Activated naive CD4-positive, alpha-beta T cell treated with anti-CD3 and anti-CD28 coated beads for 36 hours (primary cell): ENCODE measurements at regions not wholly inside any gene's neighbourhood (a gene's known extent, or its start where the extent isn't known, plus 50 kb on each side); places are given as distances from the start of the nearest gene placed in this dataset.

Source experiments
- CTCF ChIA-PET: fragments of 350-600 bp; sonication (Branson Sonifier 250); formaldehyde crosslinking; loops from one replicate; lab custom pipeline; 2021; ENCODE audit warnings: antibody characterized with exemption; lab: Charles Lee
- DNase-seq: peaks from one replicate; pipeline ENCODE4 v3.0.0-alpha.2; 2020
- H3K27ac Mint-ChIP-seq: one replicate; pipeline ENCODE4 v1.8.0; 2021; ENCODE audit warnings: mild to moderate bottlenecking, mixed read lengths
- H3K27me3 Mint-ChIP-seq: one replicate; pipeline ENCODE4 v1.8.0; 2021; ENCODE audit warnings: low read depth, mixed read lengths
- H3K36me3 Mint-ChIP-seq: one replicate; pipeline ENCODE4 v1.8.0; 2021; ENCODE audit warnings: low read depth, mixed read lengths
- H3K4me1 Mint-ChIP-seq: one replicate; pipeline ENCODE4 v1.8.0; 2021; ENCODE audit warnings: low read depth, mixed read lengths
- H3K4me3 Mint-ChIP-seq: one replicate; pipeline ENCODE4 v1.8.0; 2021; ENCODE audit warnings: mild to moderate bottlenecking, moderate library complexity, mixed read lengths
- H3K9me3 Mint-ChIP-seq: one replicate; pipeline ENCODE4 v1.8.0; 2021; ENCODE audit warnings: mixed read lengths
- intact Hi-C: fragments of 100-400 bp; cut with micrococcal nuclease; formaldehyde crosslinking; loops from one replicate; pipeline ENCODE4 v1.15.1; 2023

- intact Hi-C loops: no loop called here
- no peak for DNase-seq
- CTCF ChIA-PET: no interaction called here
- no peaks in the 10 kb centered on the region for H3K27me3 Mint-ChIP-seq
- H3K9me3 Mint-ChIP-seq: no peaks in the 10 kb centered on the region
- H3K27ac Mint-ChIP-seq: no peak overlapping the region
- no peaks in the 10 kb centered on the region for H3K36me3 Mint-ChIP-seq
- H3K4me1 Mint-ChIP-seq: no peaks in the 10 kb centered on the region
- no peak overlapping the region for H3K4me3 Mint-ChIP-seq
These were observed 448.1 kb upstream of the SEMA3D start for GRCh38 chr7:85634951-85635350.

GRCh38 chr7:85630904-85631600 is 444.2 kb upstream of the SEMA3D start:
- Mint-ChIP-seq H3K27ac (no peak overlapping the region), H3K4me1 (no peaks in the 10 kb centered on the region)

GRCh38 chr7:85627791-85628586 is 441.1 kb upstream of the SEMA3D start:
- no peaks in the 10 kb centered on the region for H3K27me3 Mint-ChIP-seq
- no peak for DNase-seq
- no peak overlapping the region for H3K4me3 Mint-ChIP-seq
- intact Hi-C loops: no loop called here
- CTCF ChIA-PET: no interaction called here
- H3K27ac Mint-ChIP-seq: no peak overlapping the region
- no peaks in the 10 kb centered on the region for H3K4me1 Mint-ChIP-seq
- H3K36me3 Mint-ChIP-seq: no peaks in the 10 kb centered on the region
- no peaks in the 10 kb centered on the region for H3K9me3 Mint-ChIP-seq

More at GRCh38 chr7:85630904-85631600, 444.2 kb upstream of the SEMA3D start:
- H3K36me3 Mint-ChIP-seq: no peaks in the 10 kb centered on the region
- H3K27me3 Mint-ChIP-seq: no peaks in the 10 kb centered on the region
- no peaks in the 10 kb centered on the region for H3K9me3 Mint-ChIP-seq
- intact Hi-C loops: no loop called here
- CTCF ChIA-PET: no interaction called here
- no peak overlapping the region for H3K4me3 Mint-ChIP-seq
- no peak for DNase-seq

- H3K9me3 Mint-ChIP-seq: peaks cover 4% of the 10 kb centered on the region
- no peaks in the 10 kb centered on the region for H3K4me1 Mint-ChIP-seq
- no peak overlapping the region for H3K27ac Mint-ChIP-seq
- H3K36me3 Mint-ChIP-seq: no peaks in the 10 kb centered on the region
- no peak overlapping the region for H3K4me3 Mint-ChIP-seq
- intact Hi-C loops: no loop called here
- no peak for DNase-seq
- CTCF ChIA-PET: no interaction called here
- H3K27me3 Mint-ChIP-seq: no peaks in the 10 kb centered on the region
These were observed 435.2 kb upstream of the SEMA3D start for GRCh38 chr7:85622059-85622458.

GRCh38 chr7:85620936-85621685 is 434.3 kb upstream of the SEMA3D start:
- CTCF ChIA-PET: no interaction called here
- H3K27ac Mint-ChIP-seq: no peak overlapping the region
- H3K4me3 Mint-ChIP-seq: no peak overlapping the region
- H3K27me3 Mint-ChIP-seq: no peaks in the 10 kb centered on the region
- peaks cover 4% of the 10 kb centered on the region for H3K9me3 Mint-ChIP-seq
- H3K36me3 Mint-ChIP-seq: no peaks in the 10 kb centered on the region
- intact Hi-C loops: no loop called here
- no peak for DNase-seq
- no peaks in the 10 kb centered on the region for H3K4me1 Mint-ChIP-seq

GRCh38 chr7:85619236-85619635 is 432.4 kb upstream of the SEMA3D start:
- no peak overlapping the region for H3K4me3 Mint-ChIP-seq
- no peak for DNase-seq

GRCh38 chr7:85614684-85615083 is 427.8 kb upstream of the SEMA3D start:
- CTCF ChIA-PET: no interaction called here
- H3K27ac Mint-ChIP-seq: no peak overlapping the region

More at GRCh38 chr7:85619236-85619635, 432.4 kb upstream of the SEMA3D start:
- H3K4me1 Mint-ChIP-seq: no peaks in the 10 kb centered on the region
- H3K27me3 Mint-ChIP-seq: no peaks in the 10 kb centered on the region
- CTCF ChIA-PET: no interaction called here
- intact Hi-C loops: no loop called here
- no peaks in the 10 kb centered on the region for H3K36me3 Mint-ChIP-seq
- H3K9me3 Mint-ChIP-seq: peaks cover 4% of the 10 kb centered on the region
- no peak overlapping the region for H3K27ac Mint-ChIP-seq

GRCh38 chr7:85612514-85612913 is 425.7 kb upstream of the SEMA3D start:
- CTCF ChIA-PET: no interaction called here
- H3K9me3 Mint-ChIP-seq: peaks cover 3% of the 10 kb centered on the region
- no peaks in the 10 kb centered on the region for H3K4me1 Mint-ChIP-seq
- no peaks in the 10 kb centered on the region for H3K27me3 Mint-ChIP-seq
- no peak for DNase-seq
- H3K4me3 Mint-ChIP-seq: no peak overlapping the region
- H3K27ac Mint-ChIP-seq: no peak overlapping the region
- H3K36me3 Mint-ChIP-seq: no peaks in the 10 kb centered on the region
- intact Hi-C loops: no loop called here

More at GRCh38 chr7:85614684-85615083, 427.8 kb upstream of the SEMA3D start:
- intact Hi-C loops: no loop called here
- peaks cover 3% of the 10 kb centered on the region for H3K9me3 Mint-ChIP-seq
- H3K36me3 Mint-ChIP-seq: no peaks in the 10 kb centered on the region
- H3K27me3 Mint-ChIP-seq: no peaks in the 10 kb centered on the region
- H3K4me3 Mint-ChIP-seq: no peak overlapping the region
- no peaks in the 10 kb centered on the region for H3K4me1 Mint-ChIP-seq
- no peak for DNase-seq

- intact Hi-C loops: no loop called here
- Mint-ChIP-seq H3K4me3 (no peak overlapping the region), H3K9me3 (no peaks in the 10 kb centered on the region), H3K27ac (no peak overlapping the region), H3K36me3 (no peaks in the 10 kb centered on the region), H3K4me1 (no peaks in the 10 kb centered on the region), H3K27me3 (no peaks in the 10 kb centered on the region)
- no peak for DNase-seq
- CTCF ChIA-PET: no interaction called here
These were observed 421.9 kb upstream of the SEMA3D start for GRCh38 chr7:85608804-85609203.

GRCh38 chr7:85602196-85602595 is 415.3 kb upstream of the SEMA3D start:
- no peaks in the 10 kb centered on the region for H3K27me3 Mint-ChIP-seq
- no peaks in the 10 kb centered on the region for H3K4me1 Mint-ChIP-seq
- intact Hi-C loops: no loop called here

GRCh38 chr7:85600395-85600794 is 413.5 kb upstream of the SEMA3D start:
- no peak for DNase-seq
- CTCF ChIA-PET: no interaction called here
- Mint-ChIP-seq H3K27me3 (no peaks in the 10 kb centered on the region), H3K4me1 (no peaks in the 10 kb centered on the region), H3K27ac (no peak overlapping the region), H3K4me3 (no peak overlapping the region), H3K36me3 (no peaks in the 10 kb centered on the region), H3K9me3 (no peaks in the 10 kb centered on the region)
- intact Hi-C loops: no loop called here

More at GRCh38 chr7:85602196-85602595, 415.3 kb upstream of the SEMA3D start:
- Mint-ChIP-seq H3K9me3 (no peaks in the 10 kb centered on the region), H3K36me3 (no peaks in the 10 kb centered on the region), H3K27ac (no peak overlapping the region), H3K4me3 (no peak overlapping the region)
- CTCF ChIA-PET: no interaction called here
- no peak for DNase-seq

GRCh38 chr7:85596827-85597226 is 410.0 kb upstream of the SEMA3D start:
- intact Hi-C loops: no loop called here
- H3K36me3 Mint-ChIP-seq: no peaks in the 10 kb centered on the region
- no peaks in the 10 kb centered on the region for H3K4me1 Mint-ChIP-seq
- no peaks in the 10 kb centered on the region for H3K27me3 Mint-ChIP-seq
- CTCF ChIA-PET: no interaction called here
- no peak overlapping the region for H3K4me3 Mint-ChIP-seq
- no peak for DNase-seq
- no peaks in the 10 kb centered on the region for H3K9me3 Mint-ChIP-seq
- H3K27ac Mint-ChIP-seq: no peak overlapping the region
